Neural progenitor cell (in vitro differentiated cells): ENCODE measurements at regions not wholly inside any gene's neighbourhood (a gene's known extent, or its start where the extent isn't known, plus 50 kb on each side); places are given as distances from the start of the nearest gene placed in this dataset.

Experiments used
- EZH2phosphoT487 ChIP-seq: fragments of 200-600 bp; sonication (generic); IDR thresholded peaks from 2 replicates; pipeline ENCODE4 v1.6.1; 2017; ENCODE audit warnings: antibody characterized with exemption
- TF ChIP-seq, protein P1 (sequence below): fragments of 200-600 bp; sonication (generic); IDR thresholded peaks from 2 replicates; pipeline ENCODE4 v1.5.1; 2017; ENCODE audit warnings: antibody characterized with exemption, mild to moderate bottlenecking

DNA sequence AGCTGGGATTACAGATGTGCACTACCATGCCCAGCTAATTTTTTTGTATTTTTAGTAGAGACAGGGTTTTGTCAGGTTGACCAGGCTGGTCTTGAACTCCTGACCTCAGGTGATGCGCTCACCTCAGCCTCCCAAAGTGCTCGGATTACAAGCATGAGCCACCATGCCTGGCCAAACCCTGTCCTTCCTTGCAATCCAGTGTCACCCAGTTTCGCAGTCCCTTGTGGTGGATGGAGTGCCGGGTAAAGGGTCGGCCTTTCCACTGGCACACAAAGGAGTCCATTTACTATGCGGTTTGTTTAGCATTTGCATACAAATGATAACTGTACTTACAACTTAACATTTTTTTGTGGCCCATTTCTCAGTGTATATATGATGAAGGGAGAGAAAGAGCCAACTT lies 99.3 kb upstream of the TIAM2 start:
- TF ChIP-seq, protein P1, sequence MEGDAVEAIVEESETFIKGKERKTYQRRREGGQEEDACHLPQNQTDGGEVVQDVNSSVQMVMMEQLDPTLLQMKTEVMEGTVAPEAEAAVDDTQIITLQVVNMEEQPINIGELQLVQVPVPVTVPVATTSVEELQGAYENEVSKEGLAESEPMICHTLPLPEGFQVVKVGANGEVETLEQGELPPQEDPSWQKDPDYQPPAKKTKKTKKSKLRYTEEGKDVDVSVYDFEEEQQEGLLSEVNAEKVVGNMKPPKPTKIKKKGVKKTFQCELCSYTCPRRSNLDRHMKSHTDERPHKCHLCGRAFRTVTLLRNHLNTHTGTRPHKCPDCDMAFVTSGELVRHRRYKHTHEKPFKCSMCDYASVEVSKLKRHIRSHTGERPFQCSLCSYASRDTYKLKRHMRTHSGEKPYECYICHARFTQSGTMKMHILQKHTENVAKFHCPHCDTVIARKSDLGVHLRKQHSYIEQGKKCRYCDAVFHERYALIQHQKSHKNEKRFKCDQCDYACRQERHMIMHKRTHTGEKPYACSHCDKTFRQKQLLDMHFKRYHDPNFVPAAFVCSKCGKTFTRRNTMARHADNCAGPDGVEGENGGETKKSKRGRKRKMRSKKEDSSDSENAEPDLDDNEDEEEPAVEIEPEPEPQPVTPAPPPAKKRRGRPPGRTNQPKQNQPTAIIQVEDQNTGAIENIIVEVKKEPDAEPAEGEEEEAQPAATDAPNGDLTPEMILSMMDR = no peak
- TF ChIP-seq EZH2phosphoT487 = no peak
